ENCODE measurements at regions not wholly inside any gene's neighbourhood (a gene's known extent, or its start where the extent isn't known, plus 50 kb on each side); places are given as distances from the start of the nearest gene placed in this dataset.
"Not testable (repeated sequence)": the region's sequence is repeated elsewhere in the genome, so short reads cannot be mapped to it uniquely, and the experiment has no call there.

- TF ChIP-seq CTCF (conservative IDR thresholded peaks at IDR 0.05) = no peak
- H3K27ac ChIP-seq = no peak overlapping the region
Observed at GRCh38 chr6:63510849-63511248, 61.4 kb upstream of the LOC128125822 start.

- no peak for TF ChIP-seq CTCF (conservative IDR thresholded peaks at IDR 0.05)
Observed at GRCh38 chr6:63514488-63515173, 57.6 kb upstream of the LOC128125822 start.

GRCh38 chr6:63515227-63515626 lies 57.1 kb upstream of the LOC128125822 start:
- not testable (repeated sequence) for H3K27ac ChIP-seq

More at GRCh38 chr6:63514488-63515173, 57.6 kb upstream of the LOC128125822 start:
- no peak overlapping the region for H3K27ac ChIP-seq

GRCh38 chr6:63516186-63516944 lies 55.9 kb upstream of the LOC128125822 start:
- no peak for TF ChIP-seq CTCF (conservative IDR thresholded peaks at IDR 0.05)
- no peak overlapping the region for H3K27ac ChIP-seq

GRCh38 chr6:63517221-63517620 lies 55.1 kb upstream of the LOC128125822 start:
- H3K27ac ChIP-seq = no peak overlapping the region
- TF ChIP-seq CTCF (conservative IDR thresholded peaks at IDR 0.05) = no peak

- no peak for TF ChIP-seq CTCF (conservative IDR thresholded peaks at IDR 0.05)
- no peak overlapping the region for H3K27ac ChIP-seq
Observed at GRCh38 chr6:63521475-63522210, 50.6 kb upstream of the LOC128125822 start.
